ENCODE measurements at regions not wholly inside any gene's neighbourhood (a gene's known extent, or its start where the extent isn't known, plus 50 kb on each side); places are given as distances from the start of the nearest gene placed in this dataset.

DNA sequence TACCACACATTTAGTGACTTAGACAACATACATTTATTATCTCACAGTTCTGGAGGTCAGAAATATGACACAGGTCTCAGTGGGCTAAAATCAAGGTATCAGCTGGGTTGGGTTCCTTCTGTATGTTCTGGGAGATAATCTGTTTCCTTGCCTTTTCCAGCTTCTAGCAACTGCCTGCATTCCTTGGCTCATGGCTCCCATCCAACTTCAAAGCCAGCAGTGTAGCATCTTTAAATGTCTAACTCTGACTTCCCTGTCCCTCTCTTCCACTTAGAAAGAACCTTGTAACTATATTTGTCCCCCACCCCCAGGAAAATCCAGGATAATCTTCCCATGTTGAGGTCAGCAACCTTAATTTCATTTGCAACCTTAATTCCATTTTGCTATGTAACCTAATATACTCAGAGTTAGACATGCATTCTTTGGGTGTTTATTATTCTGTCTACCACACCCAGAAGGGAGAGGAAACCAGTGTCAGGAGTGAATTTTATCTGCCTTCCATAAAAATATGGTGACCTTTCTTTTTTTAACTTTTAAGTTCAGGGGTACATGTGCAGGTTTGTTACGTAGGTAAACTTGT is 57.3 kb upstream of the SMIM30 start:
- Histone ChIP-seq H3K27ac (no peak overlapping the region), H3K27me3 (no peaks in the 10 kb centered on the region), H3K9me3 (no peaks in the 10 kb centered on the region), H3K36me3 (no peaks in the 10 kb centered on the region), H3K4me1 (no peaks in the 10 kb centered on the region), H3K4me3 (no peak overlapping the region)
- TF ChIP-seq, protein P1, sequence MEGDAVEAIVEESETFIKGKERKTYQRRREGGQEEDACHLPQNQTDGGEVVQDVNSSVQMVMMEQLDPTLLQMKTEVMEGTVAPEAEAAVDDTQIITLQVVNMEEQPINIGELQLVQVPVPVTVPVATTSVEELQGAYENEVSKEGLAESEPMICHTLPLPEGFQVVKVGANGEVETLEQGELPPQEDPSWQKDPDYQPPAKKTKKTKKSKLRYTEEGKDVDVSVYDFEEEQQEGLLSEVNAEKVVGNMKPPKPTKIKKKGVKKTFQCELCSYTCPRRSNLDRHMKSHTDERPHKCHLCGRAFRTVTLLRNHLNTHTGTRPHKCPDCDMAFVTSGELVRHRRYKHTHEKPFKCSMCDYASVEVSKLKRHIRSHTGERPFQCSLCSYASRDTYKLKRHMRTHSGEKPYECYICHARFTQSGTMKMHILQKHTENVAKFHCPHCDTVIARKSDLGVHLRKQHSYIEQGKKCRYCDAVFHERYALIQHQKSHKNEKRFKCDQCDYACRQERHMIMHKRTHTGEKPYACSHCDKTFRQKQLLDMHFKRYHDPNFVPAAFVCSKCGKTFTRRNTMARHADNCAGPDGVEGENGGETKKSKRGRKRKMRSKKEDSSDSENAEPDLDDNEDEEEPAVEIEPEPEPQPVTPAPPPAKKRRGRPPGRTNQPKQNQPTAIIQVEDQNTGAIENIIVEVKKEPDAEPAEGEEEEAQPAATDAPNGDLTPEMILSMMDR (IDR thresholded peaks at IDR 0.05), result no peak
- DNase-seq (ENCODE audit: low spot score), result no peak

DNA sequence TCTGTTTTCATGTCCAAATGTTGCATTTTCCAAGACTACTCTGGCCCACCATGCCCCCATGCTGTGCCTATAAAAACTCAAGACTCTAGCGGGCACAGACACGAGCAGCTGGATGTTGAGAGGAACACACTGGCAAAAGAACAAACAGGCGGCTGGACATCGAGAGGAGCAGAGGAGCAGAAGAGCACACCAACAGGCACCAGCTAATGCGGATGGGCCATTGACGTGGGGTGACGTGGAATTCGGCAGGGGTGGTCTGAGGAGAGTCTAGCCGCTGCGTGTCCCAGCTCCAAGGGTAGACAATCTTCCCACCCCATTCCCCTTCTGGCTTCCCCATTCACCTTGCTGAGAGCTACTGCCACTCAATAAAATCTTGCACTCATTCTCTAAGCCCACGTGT is 54.4 kb upstream of the SMIM30 start:
- Histone ChIP-seq H3K4me1 (no peaks in the 10 kb centered on the region), H3K27me3 (no peaks in the 10 kb centered on the region), H3K9me3 (no peaks in the 10 kb centered on the region), H3K27ac (no peak overlapping the region), H3K36me3 (no peaks in the 10 kb centered on the region), H3K4me3 (no peak overlapping the region)
- no peak for DNase-seq (ENCODE audit: low spot score)
- TF ChIP-seq, protein P1 (IDR thresholded peaks at IDR 0.05), result no peak

DNA sequence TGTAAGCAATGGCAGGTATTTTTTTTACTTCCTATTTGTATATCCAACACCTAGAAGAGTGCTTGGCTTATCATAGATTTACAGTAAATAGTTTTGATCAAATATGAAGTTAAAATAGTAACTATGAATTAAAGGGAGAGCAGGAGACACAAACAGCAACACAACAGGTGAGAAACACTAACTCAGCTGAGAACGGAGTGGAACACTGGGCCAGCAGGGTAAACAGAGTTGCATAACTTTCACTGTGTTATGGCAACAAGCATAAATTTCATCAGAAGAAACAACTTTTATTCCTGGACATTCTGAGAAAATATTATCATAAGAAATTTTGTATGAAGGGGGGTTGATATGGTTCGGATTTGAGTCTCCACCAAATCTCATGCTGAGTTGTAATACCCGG is 52.2 kb upstream of the SMIM30 start:
- Histone ChIP-seq H3K4me3 (no peak overlapping the region), H3K9me3 (peaks cover 0 to 8% of the 10 kb centered on the region in 2 donors), H3K27me3 (no peaks in the 10 kb centered on the region), H3K27ac (no peak overlapping the region), H3K4me1 (no peaks in the 10 kb centered on the region), H3K36me3 (no peaks in the 10 kb centered on the region)
- no peak for DNase-seq (ENCODE audit: low spot score)
- TF ChIP-seq, protein P1 (IDR thresholded peaks at IDR 0.05), result no peak

Measured in right atrium auricular region (tissue), 2 donors.